Pancreas (tissue), 10 donors: ENCODE measurements at regions not wholly inside any gene's neighbourhood (a gene's known extent, or its start where the extent isn't known, plus 50 kb on each side); places are given as distances from the start of the nearest gene placed in this dataset.

Source experiments
- ATAC-seq, 4 donors: fragments of 200-7000 bp; cut with Tn5 transposase; one replicate each; pipeline versions ENCODE4 v1.8.0 to v1.9.1; 2020; ENCODE audit warnings: mild to moderate bottlenecking in 4 of 4, moderate library complexity in 4 of 4
- DNase-seq, 6 donors: peaks; one replicate each; pipeline ENCODE4 v3.0.0-alpha.2; 2020
- FAIRE-seq: peaks from 2 replicates; lab custom pipeline; 2012; peaks lifted over from hg19 to GRCh38; lab: Jason Lieb, UNC
- H3K27ac ChIP-seq, 4 donors: fragments of 200-600 bp; sonication (generic); 1 replicate in 3 of 4; 2 replicates in 1 of 4; pipeline versions ENCODE4 v1.5.0 to v1.8.0; 2020
- H3K27me3 ChIP-seq, 4 donors: fragments of 200-600 bp; one replicate each; pipeline ENCODE4 v1.8.0; 2021
- H3K36me3 ChIP-seq, 3 donors: fragments of 200-600 bp; sonication (generic) in 1 of 3; one replicate each; pipeline versions ENCODE4 v1.5.0 to v1.8.0; 2020 to 2021
- H3K4me1 ChIP-seq, 3 donors: fragments of 200-600 bp; one replicate each; pipeline ENCODE4 v1.8.0; 2021
- H3K4me3 ChIP-seq, 4 donors: fragments of 200-600 bp; sonication (generic) in 2 of 4; one replicate each; pipeline versions ENCODE4 v1.5.0 to v1.8.0; 2020 to 2021
- H3K9me3 ChIP-seq, 4 donors: fragments of 200-600 bp; one replicate each; pipeline ENCODE4 v1.8.0; 2021
- CTCF ChIP-seq, 4 donors: fragments of 200-600 bp; sonication (generic) in 3 of 4; IDR thresholded peaks; one replicate each; pipeline versions ENCODE4 v1.5.0 to v1.8.0; 2021; ENCODE audit warnings: antibody characterized with exemption in 4 of 4
- WGBS, 2 donors: extraction: QIAGEN DNeasy Blood & Tissue Kit; methylation state at CpG; one replicate each; pipeline ENCODE4 v1.1.7; 2013; 5-methylcytosine and 5-hydroxymethylcytosine counted together
- intact Hi-C, 3 donors: fragments of 100-400 bp; cut with DNase I; formaldehyde crosslinking; loops; one replicate each; pipeline versions ENCODE4 v1.11.1 to v1.14.2; 2022
- donor health status: healthy with polysubstance abuse.
- donor health status: DM: no; HTN: no; CAD: no; lungs with moderate emphysema.
- donor health status: DM: no; HTN: no; CAD: no.
- donor health status: control.
- donor health status: control.
- donor health status: Bipolar disorder and iron deficiency.
- donor health status: DM: yes; HTN: yes; CAD: no.
- donor health status: DM: no; HTN: no; CAD: no.
- donor health status: DM: no; HTN: no; CAD: no.
- donor health status: DM: yes; HTN: yes; CAD: no.

DNA sequence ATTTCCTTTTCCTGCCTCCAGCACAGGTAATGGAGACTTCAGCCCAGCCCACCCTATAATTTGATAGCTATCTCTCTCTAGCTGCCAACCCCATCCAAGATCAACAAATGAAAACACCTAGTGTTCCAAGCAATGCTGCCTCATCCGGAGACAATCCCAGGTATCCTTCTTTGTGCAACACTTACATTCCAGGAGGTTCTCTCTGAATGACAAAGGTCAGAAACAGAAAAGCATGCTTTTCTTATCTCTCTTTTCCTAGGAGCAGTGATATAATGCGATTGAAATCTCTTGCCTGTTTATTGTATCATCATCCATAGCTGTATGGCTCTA is 699.3 kb downstream of the INHBA start:
- peaks cover 0 to 3% (median 0%) of the 10 kb centered on the region in 3 donors for H3K4me1 ChIP-seq
- no peaks in the 10 kb centered on the region for H3K9me3 ChIP-seq
- TF ChIP-seq CTCF (IDR thresholded peaks at IDR 0.05) = no peak
- intact Hi-C loops = no loop called here
- FAIRE-seq = no peak
- 31 to 44% methylated on average over 2 of the region's 2 CpGs for WGBS, 2 donors
- DNase-seq = no peak
- no peak overlapping the region for H3K4me3 ChIP-seq
- ATAC-seq = no peak
- H3K36me3 ChIP-seq = no peaks in the 10 kb centered on the region
- no peaks in the 10 kb centered on the region for H3K27me3 ChIP-seq
- no peak overlapping the region for H3K27ac ChIP-seq

- Histone ChIP-seq H3K36me3 (no peaks in the 10 kb centered on the region), H3K9me3 (no peaks in the 10 kb centered on the region), H3K27me3 (no peaks in the 10 kb centered on the region), H3K4me3 (no peak overlapping the region), H3K4me1 (peaks cover 0 to 3% (median 0%) of the 10 kb centered on the region in 3 donors), H3K27ac (no peak overlapping the region)
- intact Hi-C loops = no loop called here
- FAIRE-seq (no peak), ATAC-seq (no peak), DNase-seq (peak in 2 of 6 donors; percentile 11 to 15)
- 54 to 58% methylated on average over 9 of the region's 9 CpGs for WGBS, 2 donors
- peak; percentile 10 to 31 (median 22) for TF ChIP-seq CTCF (IDR thresholded peaks at IDR 0.05)
Measured at GRCh38 chr7:41002741-41003610, 699.9 kb downstream of the INHBA start.

DNA sequence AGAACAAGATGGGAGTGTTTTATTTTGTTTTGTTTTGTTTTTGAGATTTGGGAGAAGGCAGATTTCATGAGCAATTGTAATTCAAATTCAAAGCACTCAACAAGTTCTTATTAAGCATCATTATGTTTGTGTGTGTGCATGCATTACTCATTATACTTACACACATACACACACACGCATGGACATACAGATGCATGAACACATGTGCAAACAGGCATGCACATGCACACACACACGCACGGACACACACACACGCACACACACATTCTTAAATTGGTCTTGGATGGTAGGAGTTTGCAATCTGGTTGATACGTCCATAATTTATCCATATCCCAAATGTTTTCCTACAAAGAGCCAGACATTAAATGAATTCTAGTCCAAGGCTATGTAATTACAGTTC is 702.8 kb downstream of the INHBA start:
- no peaks in the 10 kb centered on the region for H3K4me1 ChIP-seq
- 81 to 86% methylated on average over 5 of the region's 5 CpGs for WGBS, 2 donors
- FAIRE-seq (no peak), DNase-seq (no peak), ATAC-seq (no peak)
- H3K27ac ChIP-seq = no peak overlapping the region
- H3K9me3 ChIP-seq = no peaks in the 10 kb centered on the region
- no peak overlapping the region for H3K4me3 ChIP-seq
- no peaks in the 10 kb centered on the region for H3K36me3 ChIP-seq
- TF ChIP-seq CTCF (IDR thresholded peaks at IDR 0.05) = no peak
- no peaks in the 10 kb centered on the region for H3K27me3 ChIP-seq
- intact Hi-C loops = no loop called here

- Histone ChIP-seq H3K4me3 (no peak overlapping the region), H3K27ac (no peak overlapping the region), H3K36me3 (no peaks in the 10 kb centered on the region), H3K9me3 (no peaks in the 10 kb centered on the region), H3K4me1 (no peaks in the 10 kb centered on the region), H3K27me3 (no peaks in the 10 kb centered on the region)
- WGBS, 2 donors = 38 to 52% methylated on average over 5 of the region's 5 CpGs
- peak in 1 of 4 donors; percentile 22 for ATAC-seq
- FAIRE-seq = no peak
- no peak for TF ChIP-seq CTCF (IDR thresholded peaks at IDR 0.05)
- no peak for DNase-seq
- intact Hi-C loops = no loop called here
Measured at GRCh38 chr7:40996233-40996677, 706.6 kb downstream of the INHBA start.

GRCh38 chr7:40990841-40991240 is 712.0 kb downstream of the INHBA start:
- no peaks in the 10 kb centered on the region for H3K4me1 ChIP-seq
- WGBS, 2 donors = 85 to 88% methylated on average over 3 of the region's 3 CpGs
- intact Hi-C loops = no loop called here
- no peaks in the 10 kb centered on the region for H3K27me3 ChIP-seq
- no peak overlapping the region for H3K4me3 ChIP-seq
- no peak for ATAC-seq
- H3K36me3 ChIP-seq = no peaks in the 10 kb centered on the region
- no peaks in the 10 kb centered on the region for H3K9me3 ChIP-seq
- no peak for TF ChIP-seq CTCF (IDR thresholded peaks at IDR 0.05)
- no peak overlapping the region for H3K27ac ChIP-seq
- no peak for FAIRE-seq
- no peak for DNase-seq
